MM.1S (cell line): ENCODE measurements at regions not wholly inside any gene's neighbourhood (a gene's known extent, or its start where the extent isn't known, plus 50 kb on each side); places are given as distances from the start of the nearest gene placed in this dataset.

Source experiments
- DNase-seq: peaks from one replicate; pipeline ENCODE4 v3.0.0-alpha.2; 2015
- H2AFZ ChIP-seq: fragments of 300-600 bp; sonication (generic); 2 replicates; pipeline ENCODE4 v1.6.0; 2016; ENCODE audit warnings: antibody characterized with exemption, low read length
- H3F3A ChIP-seq: fragments of 300-600 bp; sonication (generic); 2 replicates; pipeline ENCODE4 v1.6.1; 2016; ENCODE audit warnings: mild to moderate bottlenecking, antibody characterized with exemption, low read length, moderate library complexity, mixed read lengths; ENCODE audit not compliant: insufficient read depth
- H3K27ac ChIP-seq: fragments of 300-600 bp; sonication (generic); 2 replicates; pipeline ENCODE4 v1.5.1; 2016; ENCODE audit warnings: mild to moderate bottlenecking, low read length
- H3K27me3 ChIP-seq: fragments of 300-600 bp; sonication (generic); replicated peaks from 2 replicates; pipeline ENCODE4 v1.6.0; 2016; ENCODE audit warnings: low read length; ENCODE audit not compliant: insufficient read depth
- H3K36me3 ChIP-seq: fragments of 300-600 bp; sonication (generic); replicated peaks from 2 replicates; pipeline ENCODE4 v1.6.1; 2016; ENCODE audit warnings: mild to moderate bottlenecking, low read length, mixed read lengths; ENCODE audit not compliant: insufficient read depth
- H3K4me1 ChIP-seq: fragments of 300-600 bp; sonication (generic); 2 replicates; pipeline ENCODE4 v1.6.1; 2016; ENCODE audit warnings: low read length, mixed read lengths
- H3K4me2 ChIP-seq: fragments of 300-600 bp; sonication (generic); 2 replicates; pipeline ENCODE4 v1.6.0; 2016; ENCODE audit warnings: low read depth, low read length
- H3K4me3 ChIP-seq: fragments of 300-600 bp; sonication (generic); 2 replicates; pipeline ENCODE4 v1.5.1; 2016; ENCODE audit warnings: low read length, mixed read lengths
- H3K79me2 ChIP-seq: fragments of 300-600 bp; sonication (generic); 2 replicates; pipeline ENCODE4 v1.6.1; 2016; ENCODE audit warnings: mixed run types, low read length, mixed read lengths
- H3K9ac ChIP-seq: fragments of 300-600 bp; sonication (generic); 2 replicates; pipeline ENCODE4 v1.6.1; 2016; ENCODE audit warnings: low read length, mixed read lengths
- H3K9me2 ChIP-seq: fragments of 300-600 bp; sonication (generic); replicated peaks from 2 replicates; pipeline ENCODE4 v1.6.1; 2016; ENCODE audit warnings: mild to moderate bottlenecking, low read length, mixed read lengths; ENCODE audit not compliant: insufficient read depth
- H3K9me3 ChIP-seq: fragments of 300-600 bp; sonication (generic); replicated peaks from 2 replicates; pipeline ENCODE4 v1.6.1; 2016; ENCODE audit warnings: mild to moderate bottlenecking, low read length, mixed read lengths; ENCODE audit not compliant: insufficient read depth
- H4K20me1 ChIP-seq: fragments of 300-600 bp; sonication (generic); 2 replicates; pipeline ENCODE4 v1.6.1; 2016; ENCODE audit warnings: mild to moderate bottlenecking, low read length, moderate library complexity, mixed read lengths; ENCODE audit not compliant: insufficient read depth
- EZH2 ChIP-seq: fragments of 300-600 bp; sonication (generic); optimal IDR thresholded peaks from 2 replicates; pipeline ENCODE3; 2017; ENCODE audit warnings: low read depth, mild to moderate bottlenecking, antibody characterized with exemption, low read length, mixed read lengths
- EZH2phosphoT487 ChIP-seq: fragments of 300-600 bp; sonication (generic); IDR thresholded peaks from 2 replicates; pipeline ENCODE4 v1.6.1; 2018; ENCODE audit warnings: antibody characterized with exemption, low read length
- TF ChIP-seq, protein P1 (sequence below): fragments of 300-600 bp; sonication (generic); IDR thresholded peaks from 2 replicates; pipeline ENCODE4 v1.5.1; 2016; ENCODE audit warnings: antibody characterized with exemption, low read length, mixed read lengths

DNA sequence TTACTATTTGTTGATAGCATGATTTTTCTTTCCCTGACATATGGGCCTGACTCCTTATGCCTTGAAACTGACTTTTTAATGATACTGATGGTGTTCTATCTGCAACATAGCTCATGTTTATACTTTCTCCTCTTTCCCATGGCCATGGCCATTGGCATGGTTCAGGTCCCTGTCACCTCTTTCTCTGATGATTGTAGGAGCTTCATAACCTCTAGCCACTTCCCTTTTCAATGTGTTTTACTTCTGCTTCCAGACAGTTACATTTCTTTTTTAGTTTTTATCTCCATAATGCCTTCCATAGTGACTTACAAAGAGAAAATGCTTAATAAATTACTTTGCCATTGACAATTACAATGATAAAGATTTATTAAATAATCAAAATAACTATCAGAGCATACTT lies 177.9 kb upstream of the SETBP1 start:
- TF ChIP-seq, protein P1, sequence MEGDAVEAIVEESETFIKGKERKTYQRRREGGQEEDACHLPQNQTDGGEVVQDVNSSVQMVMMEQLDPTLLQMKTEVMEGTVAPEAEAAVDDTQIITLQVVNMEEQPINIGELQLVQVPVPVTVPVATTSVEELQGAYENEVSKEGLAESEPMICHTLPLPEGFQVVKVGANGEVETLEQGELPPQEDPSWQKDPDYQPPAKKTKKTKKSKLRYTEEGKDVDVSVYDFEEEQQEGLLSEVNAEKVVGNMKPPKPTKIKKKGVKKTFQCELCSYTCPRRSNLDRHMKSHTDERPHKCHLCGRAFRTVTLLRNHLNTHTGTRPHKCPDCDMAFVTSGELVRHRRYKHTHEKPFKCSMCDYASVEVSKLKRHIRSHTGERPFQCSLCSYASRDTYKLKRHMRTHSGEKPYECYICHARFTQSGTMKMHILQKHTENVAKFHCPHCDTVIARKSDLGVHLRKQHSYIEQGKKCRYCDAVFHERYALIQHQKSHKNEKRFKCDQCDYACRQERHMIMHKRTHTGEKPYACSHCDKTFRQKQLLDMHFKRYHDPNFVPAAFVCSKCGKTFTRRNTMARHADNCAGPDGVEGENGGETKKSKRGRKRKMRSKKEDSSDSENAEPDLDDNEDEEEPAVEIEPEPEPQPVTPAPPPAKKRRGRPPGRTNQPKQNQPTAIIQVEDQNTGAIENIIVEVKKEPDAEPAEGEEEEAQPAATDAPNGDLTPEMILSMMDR: no peak
- Histone ChIP-seq H4K20me1 (no peaks in the 10 kb centered on the region), H3K36me3 (no peaks in the 10 kb centered on the region), H3K9ac (no peak overlapping the region), H3F3A (no peaks in the 10 kb centered on the region), H3K4me3 (no peak overlapping the region), H3K9me2 (no peaks in the 10 kb centered on the region), H2AFZ (no peak overlapping the region), H3K4me1 (no peaks in the 10 kb centered on the region), H3K79me2 (no peaks in the 10 kb centered on the region), H3K27ac (no peak overlapping the region), H3K27me3 (no peaks in the 10 kb centered on the region), H3K4me2 (no peak overlapping the region), H3K9me3 (no peaks in the 10 kb centered on the region)
- no peak for DNase-seq

DNA sequence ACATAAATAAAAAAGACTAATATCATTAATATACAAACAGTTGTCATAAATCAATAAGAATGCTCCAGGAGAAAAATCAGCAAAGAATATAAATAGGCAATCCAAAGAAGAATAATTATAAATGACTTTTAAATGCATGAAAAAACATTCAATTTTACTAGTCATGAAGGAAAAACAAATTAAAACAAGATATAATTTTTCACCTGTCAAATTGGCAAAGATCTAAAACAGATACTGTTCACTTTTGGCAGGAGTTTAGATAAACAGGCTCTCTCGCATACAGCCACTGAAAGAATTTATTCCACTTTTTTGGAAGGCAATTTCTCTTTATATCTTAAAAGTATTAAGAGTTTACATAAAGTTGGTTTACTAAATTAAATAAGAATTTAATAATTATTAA lies 176.8 kb upstream of the SETBP1 start:
- Histone ChIP-seq H3K9ac (no peak overlapping the region), H3K27ac (no peak overlapping the region), H3K9me2 (no peaks in the 10 kb centered on the region), H3K79me2 (no peaks in the 10 kb centered on the region), H3K27me3 (no peaks in the 10 kb centered on the region), H4K20me1 (no peaks in the 10 kb centered on the region), H3K4me1 (no peaks in the 10 kb centered on the region), H3K4me3 (no peak overlapping the region), H3K4me2 (no peak overlapping the region), H2AFZ (no peak overlapping the region), H3K36me3 (no peaks in the 10 kb centered on the region), H3F3A (no peaks in the 10 kb centered on the region), H3K9me3 (no peaks in the 10 kb centered on the region)
- DNase-seq: no peak
- no peak for TF ChIP-seq EZH2
- TF ChIP-seq, protein P1: no peak
- no peak for TF ChIP-seq EZH2phosphoT487

DNA sequence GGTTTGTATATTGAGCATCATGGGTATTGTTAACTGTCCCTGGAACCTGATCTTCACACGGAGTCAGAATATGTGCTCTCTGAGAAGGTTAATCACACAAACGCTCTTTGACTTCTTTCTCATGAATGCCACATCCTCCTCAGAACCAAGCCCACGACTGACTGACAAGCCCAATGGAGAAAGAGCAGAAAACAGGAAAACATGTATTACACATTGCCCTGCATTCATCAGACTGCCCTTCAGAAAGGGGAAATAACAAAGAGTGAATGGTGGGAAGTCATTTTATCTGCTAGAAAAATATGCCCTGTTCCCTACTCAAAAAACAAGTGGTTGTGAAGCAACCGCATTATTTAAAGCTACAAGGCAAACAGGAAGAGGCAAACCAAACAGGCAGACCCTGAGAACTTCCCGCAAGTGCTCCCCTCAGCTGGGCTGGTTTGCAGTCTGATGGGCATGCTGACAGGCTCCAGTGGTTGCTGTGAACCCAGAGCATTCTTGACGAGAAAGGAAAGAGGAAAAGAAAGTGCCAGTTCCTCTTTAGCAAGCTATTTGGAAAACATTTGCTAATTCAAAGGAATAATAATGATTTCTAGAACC lies 172.9 kb upstream of the SETBP1 start:
- H3K27me3 ChIP-seq: no peaks in the 10 kb centered on the region
- TF ChIP-seq, protein P1: no peak
- TF ChIP-seq EZH2phosphoT487 (no peak), EZH2 (no peak)
- H3K9me2 ChIP-seq: no peaks in the 10 kb centered on the region
- no peak overlapping the region for H3K9ac ChIP-seq
- H3K4me3 ChIP-seq: no peak overlapping the region
- no peaks in the 10 kb centered on the region for H4K20me1 ChIP-seq
- no peak overlapping the region for H2AFZ ChIP-seq
- H3K4me2 ChIP-seq: no peak overlapping the region
- no peak for DNase-seq
- H3K27ac ChIP-seq: no peak overlapping the region
- no peaks in the 10 kb centered on the region for H3K79me2 ChIP-seq
- no peaks in the 10 kb centered on the region for H3K36me3 ChIP-seq
- H3F3A ChIP-seq: no peaks in the 10 kb centered on the region
- no peaks in the 10 kb centered on the region for H3K4me1 ChIP-seq
- no peaks in the 10 kb centered on the region for H3K9me3 ChIP-seq
